ENCODE measurements at regions not wholly inside any gene's neighbourhood (a gene's known extent, or its start where the extent isn't known, plus 50 kb on each side); places are given as distances from the start of the nearest gene placed in this dataset.

GRCh38 chr18:60892855-60893254 lies 440.4 kb upstream of the CDH20 start:
- Mint-ChIP-seq H3K27ac (ENCODE audit: unreplicated experiment) (no peak overlapping the region), H3K4me1 (ENCODE audit: unreplicated experiment) (no peaks in the 10 kb centered on the region), H3K4me3 (ENCODE audit: unreplicated experiment) (no peak overlapping the region), H3K9me3 (ENCODE audit: unreplicated experiment) (no peaks in the 10 kb centered on the region), H3K27me3 (ENCODE audit: unreplicated experiment) (no peaks in the 10 kb centered on the region), H3K36me3 (ENCODE audit: low read depth, unreplicated experiment) (no peaks in the 10 kb centered on the region)
- no peak for TF ChIP-seq CTCF (IDR thresholded peaks at IDR 0.05; ENCODE audit: unreplicated experiment)
- no peak for DNase-seq (ENCODE audit: low spot score)

- no peak for DNase-seq (ENCODE audit: low spot score)
- H3K9me3 Mint-ChIP-seq (ENCODE audit: unreplicated experiment): no peaks in the 10 kb centered on the region
- no peaks in the 10 kb centered on the region for H3K27me3 Mint-ChIP-seq (ENCODE audit: unreplicated experiment)
- no peak overlapping the region for H3K4me3 Mint-ChIP-seq (ENCODE audit: unreplicated experiment)
- no peak for TF ChIP-seq CTCF (IDR thresholded peaks at IDR 0.05; ENCODE audit: unreplicated experiment)
- H3K27ac Mint-ChIP-seq (ENCODE audit: unreplicated experiment): no peak overlapping the region
- no peaks in the 10 kb centered on the region for H3K36me3 Mint-ChIP-seq (ENCODE audit: low read depth, unreplicated experiment)
- H3K4me1 Mint-ChIP-seq (ENCODE audit: unreplicated experiment): no peaks in the 10 kb centered on the region
Measured at GRCh38 chr18:60893355-60894097, 439.7 kb upstream of the CDH20 start.

GRCh38 chr18:60894254-60894945 lies 438.8 kb upstream of the CDH20 start:
- no peaks in the 10 kb centered on the region for H3K4me1 Mint-ChIP-seq (ENCODE audit: unreplicated experiment)
- H3K9me3 Mint-ChIP-seq (ENCODE audit: unreplicated experiment): no peaks in the 10 kb centered on the region
- no peak for DNase-seq (ENCODE audit: low spot score)
- TF ChIP-seq CTCF (IDR thresholded peaks at IDR 0.05; ENCODE audit: unreplicated experiment): no peak
- no peaks in the 10 kb centered on the region for H3K27me3 Mint-ChIP-seq (ENCODE audit: unreplicated experiment)
- H3K4me3 Mint-ChIP-seq (ENCODE audit: unreplicated experiment): no peak overlapping the region
- H3K27ac Mint-ChIP-seq (ENCODE audit: unreplicated experiment): no peak overlapping the region
- no peaks in the 10 kb centered on the region for H3K36me3 Mint-ChIP-seq (ENCODE audit: low read depth, unreplicated experiment)

- no peak for DNase-seq (ENCODE audit: low spot score)
- no peak overlapping the region for H3K27ac Mint-ChIP-seq (ENCODE audit: unreplicated experiment)
- no peaks in the 10 kb centered on the region for H3K27me3 Mint-ChIP-seq (ENCODE audit: unreplicated experiment)
- H3K4me1 Mint-ChIP-seq (ENCODE audit: unreplicated experiment): no peaks in the 10 kb centered on the region
- H3K36me3 Mint-ChIP-seq (ENCODE audit: low read depth, unreplicated experiment): no peaks in the 10 kb centered on the region
- no peaks in the 10 kb centered on the region for H3K9me3 Mint-ChIP-seq (ENCODE audit: unreplicated experiment)
- H3K4me3 Mint-ChIP-seq (ENCODE audit: unreplicated experiment): no peak overlapping the region
- no peak for TF ChIP-seq CTCF (IDR thresholded peaks at IDR 0.05; ENCODE audit: unreplicated experiment)
Measured at GRCh38 chr18:60895181-60895580, 438.0 kb upstream of the CDH20 start.

- H3K36me3 Mint-ChIP-seq (ENCODE audit: low read depth, unreplicated experiment): no peaks in the 10 kb centered on the region
- DNase-seq (ENCODE audit: low spot score): no peak
- H3K4me1 Mint-ChIP-seq (ENCODE audit: unreplicated experiment): no peaks in the 10 kb centered on the region
- H3K4me3 Mint-ChIP-seq (ENCODE audit: unreplicated experiment): no peak overlapping the region
- no peaks in the 10 kb centered on the region for H3K9me3 Mint-ChIP-seq (ENCODE audit: unreplicated experiment)
- H3K27ac Mint-ChIP-seq (ENCODE audit: unreplicated experiment): no peak overlapping the region
- no peak for TF ChIP-seq CTCF (IDR thresholded peaks at IDR 0.05; ENCODE audit: unreplicated experiment)
- no peaks in the 10 kb centered on the region for H3K27me3 Mint-ChIP-seq (ENCODE audit: unreplicated experiment)
Measured at GRCh38 chr18:60898111-60898510, 435.1 kb upstream of the CDH20 start.

Data from endothelial cell (in vitro differentiated cells).